LHCN-M2 (cell line): ENCODE measurements at regions not wholly inside any gene's neighbourhood (a gene's known extent, or its start where the extent isn't known, plus 50 kb on each side); places are given as distances from the start of the nearest gene placed in this dataset.
"Not testable (repeated sequence)": the region's sequence is repeated elsewhere in the genome, so short reads cannot be mapped to it uniquely, and the experiment has no call there.

Experiments
- DNase-seq: peaks from one replicate; pipeline ENCODE4 v3.0.0-alpha.2; 2012; ENCODE audit warnings: low read depth

DNA sequence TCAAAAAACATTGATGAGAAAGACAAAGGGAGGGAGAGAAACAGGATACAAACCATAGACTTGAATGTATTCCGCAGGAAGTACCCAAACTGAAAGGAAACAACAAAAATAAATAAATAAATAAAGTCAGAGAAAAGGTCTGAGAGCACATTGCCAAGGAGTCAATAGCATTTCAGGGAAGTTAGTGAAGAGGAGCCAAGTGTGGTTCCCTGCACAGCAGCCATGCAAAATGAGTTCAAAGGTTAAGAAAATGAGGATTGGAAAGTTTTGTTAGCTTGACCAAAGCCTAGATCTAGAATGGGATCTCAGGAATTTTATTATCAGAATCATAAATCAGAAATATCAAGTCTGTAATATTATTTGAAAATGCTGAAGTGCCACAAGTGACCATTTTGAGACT, 700.0 kb downstream of the MAFB start:
- no peak for DNase-seq

DNA sequence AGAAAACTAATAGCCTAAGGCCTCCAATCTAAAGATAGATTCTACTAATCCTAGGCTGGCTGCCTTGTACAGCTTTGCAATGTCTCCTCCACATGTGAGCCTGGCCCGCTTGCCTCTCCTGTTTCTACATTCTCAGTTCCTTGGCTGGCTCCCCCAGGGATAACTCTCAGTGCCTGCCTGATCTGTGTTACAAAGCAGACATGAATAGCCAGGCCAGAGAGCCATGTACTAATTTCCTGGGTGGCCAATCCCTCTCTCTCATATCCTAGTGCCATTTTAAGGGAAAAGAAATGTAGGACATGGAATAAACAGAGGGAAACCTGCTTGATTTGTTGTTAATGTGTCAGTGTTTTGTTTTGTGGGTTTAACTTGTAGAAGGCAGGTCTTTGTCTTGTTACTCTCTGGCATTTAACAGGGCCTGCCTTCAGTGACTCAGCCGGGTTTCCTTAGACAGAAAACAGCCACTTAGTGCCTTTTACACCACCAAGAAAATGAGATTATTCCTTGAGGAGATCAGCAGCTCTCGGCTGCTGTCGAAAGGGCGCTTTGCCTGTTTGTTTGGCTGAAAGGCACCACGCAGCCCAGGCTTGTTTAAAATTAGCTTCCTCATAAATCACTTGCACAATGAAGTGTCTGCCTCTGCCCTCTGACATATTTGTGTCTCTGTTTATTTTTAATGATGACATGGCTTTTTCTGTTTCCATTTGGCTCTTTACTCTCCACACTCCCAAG, 702.7 kb downstream of the MAFB start:
- DNase-seq: peak; percentile 61

DNA sequence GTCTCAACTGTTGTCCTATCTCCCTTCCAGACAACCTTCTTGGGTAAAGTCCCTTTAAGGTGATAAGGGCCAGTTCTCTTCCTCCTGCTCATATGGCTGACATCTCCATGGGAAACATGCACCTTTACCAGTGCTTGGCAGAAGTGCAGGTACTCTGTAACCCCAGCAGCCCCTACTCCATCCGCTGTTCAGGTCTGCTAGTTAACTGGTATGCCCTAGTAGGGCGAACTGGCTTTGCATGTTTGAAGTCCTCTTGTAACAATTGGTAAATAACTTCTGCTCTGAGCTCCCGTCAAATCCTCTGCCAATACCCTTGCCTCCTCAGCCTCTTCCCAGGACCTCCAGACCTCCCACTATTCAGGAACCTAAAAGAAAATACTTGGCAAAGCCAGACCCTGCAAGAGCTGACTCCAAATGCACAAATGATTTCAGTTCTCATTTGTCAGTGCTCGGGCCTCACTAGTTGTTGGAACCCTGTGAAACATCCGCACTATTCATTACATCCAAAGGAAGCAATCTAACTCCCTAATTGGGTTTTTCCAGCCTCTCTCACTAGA, 703.7 kb downstream of the MAFB start:
- no peak for DNase-seq

DNA sequence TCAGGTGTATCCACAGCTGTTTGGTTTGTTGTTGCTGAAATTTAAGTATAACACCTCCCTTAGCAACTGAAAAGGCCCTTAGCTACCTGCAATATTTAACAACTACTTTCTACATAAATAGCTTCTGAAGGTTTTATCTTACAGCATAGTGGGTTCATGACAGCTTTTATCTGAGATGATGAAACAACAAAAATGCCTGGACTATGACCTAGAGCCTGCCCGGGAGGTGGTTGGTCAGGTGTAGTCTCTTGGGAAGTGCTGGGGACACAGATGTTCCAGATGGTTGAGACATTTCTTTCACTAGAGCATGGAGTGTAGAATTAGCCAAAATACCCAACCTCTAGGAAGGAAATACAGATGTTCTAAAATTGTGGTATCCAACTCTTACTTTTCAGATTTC, 705.4 kb downstream of the MAFB start:
- DNase-seq: no peak

DNA sequence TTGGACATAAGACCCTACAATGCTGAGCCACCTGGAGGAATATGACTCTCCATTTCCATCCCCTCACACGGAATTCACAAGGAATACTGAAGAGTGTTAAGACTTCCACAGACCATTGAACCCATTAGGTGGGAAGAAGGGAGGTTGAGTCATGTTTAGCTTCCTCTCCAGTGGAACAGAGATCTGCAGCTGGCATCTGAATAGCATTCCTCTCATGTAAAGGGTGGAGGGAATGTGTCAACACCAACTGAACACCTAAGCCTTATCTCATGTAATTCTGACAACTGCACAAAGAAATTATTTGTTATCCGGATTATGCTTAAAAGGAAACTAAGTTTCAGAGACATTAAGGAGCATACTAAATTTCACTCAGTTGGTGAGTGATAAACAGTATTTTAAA, 705.9 kb downstream of the MAFB start:
- DNase-seq: peak; percentile 3

GRCh38 chr20:39974966-39975501, 714.0 kb downstream of the MAFB start:
- no peak for DNase-seq

DNA sequence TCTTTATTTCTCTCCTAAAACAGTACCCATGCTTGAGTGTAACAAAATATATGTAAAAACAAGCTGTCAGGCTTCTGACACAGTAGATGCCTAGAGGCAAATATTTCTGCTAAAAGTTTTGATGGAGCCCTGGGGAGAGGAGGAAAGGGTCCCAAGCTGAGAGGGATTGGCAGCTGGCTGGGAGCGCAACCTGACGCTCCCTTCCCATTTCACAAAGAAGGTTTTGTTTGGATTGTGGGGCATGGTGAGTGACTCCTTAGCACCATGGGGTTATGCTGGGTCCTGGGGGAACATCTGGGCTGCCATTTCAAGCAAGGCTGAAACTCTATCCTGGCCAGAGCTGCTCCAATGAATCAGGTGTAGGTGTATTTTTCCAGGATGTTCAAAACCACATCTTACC, 720.5 kb downstream of the MAFB start:
- no peak for DNase-seq

DNA sequence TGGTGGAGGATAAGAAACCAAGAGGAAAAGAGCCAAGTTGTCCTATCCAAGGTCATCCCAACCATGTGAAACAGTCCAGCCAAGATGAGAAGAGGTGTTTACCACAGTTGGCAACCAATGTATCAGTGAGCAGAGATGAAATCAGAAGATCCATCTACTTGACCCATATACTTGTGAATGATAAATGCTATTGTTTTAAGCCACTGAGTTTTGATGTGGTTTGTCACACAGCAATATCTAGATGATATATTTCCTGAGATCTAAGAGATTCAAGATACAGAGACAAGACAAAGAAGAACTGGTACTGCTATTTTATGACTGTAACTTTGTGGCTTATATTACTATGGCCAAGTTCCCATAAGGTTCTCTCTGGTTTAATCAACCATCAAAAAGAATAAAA, 721.2 kb downstream of the MAFB start:
- DNase-seq: no peak

DNA sequence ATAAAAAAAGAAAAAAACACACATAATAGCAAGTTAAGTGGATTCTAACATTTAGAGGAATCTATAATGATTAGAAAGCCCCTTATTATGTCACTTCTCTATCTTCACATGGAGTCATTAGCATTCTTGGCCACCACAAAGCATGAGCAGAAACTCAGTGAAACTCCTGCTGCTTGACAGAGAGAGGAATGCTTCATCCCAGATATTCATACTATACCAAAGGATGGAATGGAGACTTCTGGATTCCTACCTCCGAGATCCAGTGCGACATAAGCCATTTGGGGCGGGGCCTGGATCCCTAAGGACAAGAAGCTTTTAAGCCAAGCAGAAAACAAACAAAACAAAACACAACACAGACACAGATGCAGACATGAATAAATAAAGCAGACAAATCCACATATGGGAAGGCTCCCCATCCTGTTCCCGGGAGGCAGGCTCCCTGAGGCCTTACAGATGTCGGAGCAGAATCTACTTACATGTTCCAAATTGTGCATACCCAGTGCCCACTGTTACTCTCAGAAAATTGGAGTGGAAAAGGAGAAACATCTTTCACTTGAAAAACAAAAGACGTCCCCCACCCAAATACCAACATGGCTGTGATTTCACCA, 727.3 kb downstream of the MAFB start:
- no peak for DNase-seq

DNA sequence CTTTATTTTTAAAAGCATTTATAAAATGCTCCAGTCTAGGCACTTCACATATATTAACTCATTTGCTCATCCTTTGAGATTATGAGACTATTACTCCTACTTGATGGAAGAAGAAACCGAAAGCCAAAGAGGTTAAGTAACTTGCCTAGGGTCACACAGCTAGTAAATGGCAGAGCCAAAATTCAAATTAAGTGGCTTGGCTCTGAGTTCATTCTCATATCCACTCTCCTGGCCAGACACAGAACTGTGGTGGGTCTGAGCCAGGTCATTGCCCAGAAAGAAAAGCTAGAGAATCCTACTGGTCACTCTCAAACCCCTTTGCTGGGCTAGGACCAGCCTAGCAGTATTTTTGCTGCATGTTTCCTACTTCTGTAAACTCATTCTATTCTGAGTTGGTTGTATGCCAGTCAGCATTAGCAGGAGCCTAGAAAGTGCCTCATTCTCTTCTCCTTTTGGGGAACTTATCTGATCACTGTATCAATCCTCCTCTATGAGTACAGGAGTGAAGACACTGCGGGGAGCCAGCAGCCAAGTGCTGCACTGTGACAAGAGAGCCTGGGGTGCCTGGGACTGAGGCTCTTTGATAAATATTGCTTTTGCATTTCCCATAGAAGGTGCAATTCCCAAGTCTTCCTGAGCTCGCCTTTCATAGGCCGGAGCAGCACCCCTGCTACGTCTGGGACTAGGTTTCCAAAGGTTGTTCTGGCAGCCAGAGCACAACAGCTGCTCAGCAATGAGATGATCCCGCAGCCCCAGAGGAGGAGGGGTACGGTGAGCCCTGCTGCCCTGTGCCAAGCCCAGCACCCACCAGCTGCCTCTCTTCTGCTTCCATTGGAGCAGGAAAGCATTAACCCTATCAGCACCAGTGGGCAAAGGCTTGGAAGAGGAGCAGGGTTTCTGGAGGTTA, 728.3 kb downstream of the MAFB start:
- peak; percentile 42 for DNase-seq

DNA sequence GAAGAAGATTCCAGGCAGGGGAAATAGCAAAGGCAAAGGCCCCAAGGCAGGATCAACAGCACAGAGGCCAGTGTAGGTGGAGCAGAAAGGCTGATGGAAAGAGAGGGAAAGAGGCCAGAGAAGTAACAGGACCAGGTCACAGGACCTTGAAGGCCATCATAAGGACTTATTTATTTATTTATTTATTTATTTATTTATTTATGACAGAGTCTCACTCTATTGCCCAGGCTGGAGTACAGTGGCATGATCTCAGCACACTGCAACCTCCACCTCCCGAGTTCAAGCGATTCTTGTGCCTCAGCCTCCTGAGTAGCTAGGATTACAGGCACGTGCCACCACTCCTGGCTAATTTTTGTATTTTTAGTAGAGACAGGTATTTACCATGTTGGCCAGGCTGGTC, 731.1 kb downstream of the MAFB start:
- DNase-seq: not testable (repeated sequence)

GRCh38 chr20:39954621-39955020, 734.4 kb downstream of the MAFB start:
- no peak for DNase-seq

DNA sequence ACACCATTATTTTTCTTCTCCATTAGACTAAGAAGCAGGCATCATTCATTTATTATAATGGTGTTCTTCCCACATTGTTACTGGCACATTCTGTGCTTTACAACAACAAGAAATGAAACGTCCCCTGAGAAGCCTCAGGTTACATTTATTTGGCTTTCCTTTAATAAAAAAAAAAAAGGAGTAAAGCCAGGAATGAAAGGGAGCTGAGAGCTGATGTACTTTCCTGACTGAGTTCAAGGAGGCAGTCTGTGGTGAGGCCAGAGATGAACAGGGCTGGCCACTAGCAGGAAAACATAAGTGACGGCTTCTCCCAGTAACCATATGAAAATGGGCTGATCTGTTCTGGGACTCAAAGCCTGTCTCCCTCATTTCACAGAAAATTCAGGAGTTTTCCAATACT, 742.1 kb downstream of the MAFB start:
- DNase-seq: no peak

DNA sequence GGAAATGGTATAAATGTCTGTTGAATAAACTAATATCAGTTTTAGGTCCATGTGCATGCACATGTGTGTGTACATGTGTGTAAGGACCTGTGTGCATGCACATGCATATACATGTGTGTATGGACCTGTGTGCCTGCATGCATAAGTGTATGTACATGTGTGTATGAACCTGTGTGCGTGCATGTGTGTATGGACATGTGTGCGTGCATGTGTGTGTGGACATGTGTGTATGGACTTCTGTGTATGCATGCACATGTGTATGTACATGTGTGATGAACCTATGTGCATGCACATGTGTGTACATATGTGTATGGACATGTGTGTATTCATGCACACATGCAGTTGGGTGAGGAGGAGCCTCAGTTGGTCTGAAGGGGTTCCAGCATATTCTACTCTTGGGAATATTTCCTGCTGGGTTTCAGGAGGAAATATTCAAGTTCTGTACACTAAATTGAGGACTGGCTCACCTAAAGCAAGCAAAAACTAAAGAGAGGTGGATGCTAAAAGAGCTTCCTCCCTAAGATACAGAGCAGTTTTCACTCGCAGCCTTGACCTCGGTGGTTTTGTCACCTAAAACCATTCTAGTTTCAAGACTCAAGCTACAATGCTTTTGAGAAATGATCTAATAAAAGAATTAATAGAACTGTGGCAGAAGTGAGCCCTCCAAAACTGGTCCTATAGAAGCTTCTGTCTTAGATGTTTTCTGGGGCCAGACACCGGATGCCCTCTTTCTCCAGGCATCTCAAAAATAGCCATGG, 742.8 kb downstream of the MAFB start:
- no peak for DNase-seq

DNA sequence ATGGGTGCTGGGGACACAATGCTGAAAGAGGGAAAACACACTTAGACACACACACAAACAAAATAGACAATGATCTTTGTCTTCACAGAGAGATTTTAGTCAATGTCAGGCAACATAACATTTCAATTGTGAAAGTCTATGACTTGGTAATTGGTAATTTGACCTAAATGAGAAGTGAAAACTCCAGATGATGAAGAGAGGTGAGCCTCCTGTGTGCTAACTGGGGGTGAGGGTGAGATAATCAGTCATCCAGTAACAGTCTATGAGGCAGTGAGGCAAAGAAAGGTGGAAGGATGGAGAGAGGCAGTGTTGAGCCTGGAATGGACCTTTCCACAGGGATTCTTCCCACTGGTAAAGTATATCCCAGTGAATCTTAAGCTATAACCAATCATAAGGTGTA, 744.2 kb downstream of the MAFB start:
- DNase-seq: no peak

GRCh38 chr20:39943336-39943735, 745.7 kb downstream of the MAFB start:
- DNase-seq: no peak

DNA sequence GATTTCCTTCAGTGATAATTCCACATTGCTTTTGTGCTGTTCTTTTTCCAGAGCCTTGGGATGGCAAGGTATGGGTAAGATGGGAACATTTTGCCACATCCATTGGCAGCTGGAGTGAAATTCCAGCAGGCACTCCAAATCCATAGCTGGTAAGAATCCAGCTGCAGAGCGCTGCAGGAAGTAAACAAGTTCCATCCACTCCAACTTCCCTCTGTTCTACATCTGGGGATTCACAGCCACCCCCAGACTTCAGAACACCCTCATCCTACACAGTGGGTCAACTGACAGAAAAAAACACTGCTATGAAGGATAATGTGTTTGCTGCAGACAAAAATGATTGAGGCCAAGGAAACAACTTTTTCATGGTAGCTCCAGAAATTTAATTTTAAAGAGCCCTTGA, 747.8 kb downstream of the MAFB start:
- DNase-seq: no peak

DNA sequence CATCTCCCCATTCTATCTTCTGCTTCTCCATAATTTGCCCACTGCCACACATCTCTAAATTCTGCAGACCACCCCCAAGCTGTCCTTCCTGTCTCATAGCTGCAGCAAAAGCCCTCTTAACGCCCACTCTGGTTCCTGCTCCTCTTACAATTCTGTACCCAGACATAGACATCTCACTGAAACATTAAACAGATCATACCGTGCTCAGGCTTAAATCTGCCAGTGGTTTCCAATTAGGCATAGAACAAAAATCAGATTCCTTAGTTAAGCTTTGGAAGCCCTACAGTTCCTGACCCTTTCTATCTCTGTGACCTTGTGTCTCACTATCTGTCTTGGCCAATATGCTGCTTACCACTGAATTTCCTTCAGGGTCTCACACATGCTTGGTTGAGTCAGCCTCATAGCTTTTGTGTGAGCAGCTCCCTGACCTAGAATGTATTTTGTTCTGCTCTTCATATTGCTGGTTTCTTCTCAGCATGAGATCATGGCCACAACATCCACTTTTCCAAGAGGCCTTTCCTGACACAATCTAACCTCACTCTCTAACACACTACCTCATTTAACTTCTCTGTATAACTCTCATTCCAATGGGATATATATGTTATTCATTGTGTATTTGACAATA, 749.7 kb downstream of the MAFB start:
- peak; percentile 6 for DNase-seq

- peak; percentile 2 for DNase-seq
These were observed 752.6 kb downstream of the MAFB start for GRCh38 chr20:39936401-39936800.

- DNase-seq: peak; percentile 3
These were observed 753.1 kb downstream of the MAFB start for GRCh38 chr20:39935901-39936300.
